ENCODE measurements at regions not wholly inside any gene's neighbourhood (a gene's known extent, or its start where the extent isn't known, plus 50 kb on each side); places are given as distances from the start of the nearest gene placed in this dataset.

DNA sequence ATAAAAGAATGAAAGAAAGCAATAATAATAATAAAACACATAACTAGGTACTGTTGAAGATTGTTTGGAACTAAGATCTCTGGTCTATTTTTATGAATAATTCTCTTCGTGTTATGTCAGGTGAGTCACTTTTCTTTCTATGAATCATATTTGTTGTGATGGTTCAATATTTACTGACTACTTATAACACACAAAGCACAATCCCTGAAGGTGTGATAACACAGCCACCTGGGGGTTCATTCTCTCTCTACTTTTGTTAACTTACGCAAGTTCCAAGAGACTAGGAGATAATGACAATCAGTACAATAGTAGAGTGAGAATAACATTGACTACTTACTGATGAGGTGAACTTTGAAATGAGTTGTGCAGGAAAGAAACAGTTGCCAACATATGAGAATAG lies 149.9 kb downstream of the IBTK start:
- Histone ChIP-seq H3K9me3 (ENCODE audit: control insufficient read depth, insufficient read depth, low read length) (no peaks in the 10 kb centered on the region; the same call in 1 of the 2 replicates), H3K4me3 (ENCODE audit: low read depth, low read length) (no peak overlapping the region), H3K27ac (ENCODE audit: low read depth, low read length) (no peak overlapping the region), H3K27me3 (ENCODE audit: control insufficient read depth, insufficient read depth, low read length) (no peaks in the 10 kb centered on the region)
- DNase-seq (ENCODE audit: low read depth, low spot score) = no peak
- CTCF ChIA-PET = no interaction called here
- POLR2A ChIA-PET = no interaction called here
- TF ChIP-seq, protein P1, sequence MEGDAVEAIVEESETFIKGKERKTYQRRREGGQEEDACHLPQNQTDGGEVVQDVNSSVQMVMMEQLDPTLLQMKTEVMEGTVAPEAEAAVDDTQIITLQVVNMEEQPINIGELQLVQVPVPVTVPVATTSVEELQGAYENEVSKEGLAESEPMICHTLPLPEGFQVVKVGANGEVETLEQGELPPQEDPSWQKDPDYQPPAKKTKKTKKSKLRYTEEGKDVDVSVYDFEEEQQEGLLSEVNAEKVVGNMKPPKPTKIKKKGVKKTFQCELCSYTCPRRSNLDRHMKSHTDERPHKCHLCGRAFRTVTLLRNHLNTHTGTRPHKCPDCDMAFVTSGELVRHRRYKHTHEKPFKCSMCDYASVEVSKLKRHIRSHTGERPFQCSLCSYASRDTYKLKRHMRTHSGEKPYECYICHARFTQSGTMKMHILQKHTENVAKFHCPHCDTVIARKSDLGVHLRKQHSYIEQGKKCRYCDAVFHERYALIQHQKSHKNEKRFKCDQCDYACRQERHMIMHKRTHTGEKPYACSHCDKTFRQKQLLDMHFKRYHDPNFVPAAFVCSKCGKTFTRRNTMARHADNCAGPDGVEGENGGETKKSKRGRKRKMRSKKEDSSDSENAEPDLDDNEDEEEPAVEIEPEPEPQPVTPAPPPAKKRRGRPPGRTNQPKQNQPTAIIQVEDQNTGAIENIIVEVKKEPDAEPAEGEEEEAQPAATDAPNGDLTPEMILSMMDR (IDR thresholded peaks at IDR 0.05; ENCODE audit: low read depth, low read length) = no peak

DNA sequence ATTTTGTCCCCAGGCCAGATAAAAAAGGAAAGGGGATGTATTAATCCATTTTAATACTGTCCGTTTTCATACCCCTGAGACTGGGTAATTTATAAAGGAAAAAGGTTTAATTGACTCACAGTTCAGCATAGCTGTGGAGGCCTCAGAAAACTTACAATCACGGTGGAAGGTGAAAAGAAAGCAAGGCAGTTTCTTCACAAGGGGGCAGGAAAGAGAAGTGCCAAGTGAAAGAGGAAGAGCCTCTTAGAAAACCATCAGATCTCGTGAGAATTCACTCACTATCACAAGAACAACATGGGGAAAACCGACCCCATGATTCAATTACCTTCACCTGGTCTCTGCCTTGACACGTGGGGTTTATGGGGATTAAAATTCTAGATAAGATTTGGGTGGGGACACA lies 152.5 kb downstream of the IBTK start:
- ChIA-PET CTCF (no interaction called here), POLR2A (no interaction called here)
- no peak for DNase-seq (ENCODE audit: low read depth, low spot score)

DNA sequence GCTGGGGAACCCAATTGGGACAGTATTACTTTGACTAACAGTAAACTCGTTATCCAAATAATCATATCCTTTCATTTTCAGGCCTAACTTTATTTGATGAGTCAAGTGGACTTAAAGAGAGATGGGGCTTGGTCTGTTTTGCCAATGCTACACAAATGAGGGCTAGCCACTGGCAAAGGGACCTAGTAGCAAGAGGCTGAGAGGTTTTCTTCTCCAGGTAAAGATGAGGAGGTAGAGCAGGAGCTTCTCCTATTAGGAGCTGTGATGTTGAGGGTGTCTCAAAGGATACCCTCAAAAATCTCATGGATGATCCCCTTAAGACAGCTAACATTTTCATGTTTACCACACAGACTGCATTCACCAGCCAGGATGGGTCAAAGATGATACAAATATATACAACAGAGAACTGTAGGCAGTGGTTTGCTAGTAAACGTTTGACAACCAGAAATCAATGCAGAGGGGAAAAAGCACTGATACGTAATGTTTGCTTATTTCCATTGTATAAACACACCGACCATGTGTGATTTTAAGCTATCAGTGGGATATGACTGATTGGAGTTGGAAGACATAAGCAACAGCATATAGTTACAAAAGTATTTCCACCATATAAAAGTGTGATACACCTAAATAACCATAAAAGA lies 153.3 kb downstream of the IBTK start:
- ChIA-PET POLR2A (no interaction called here), CTCF (no interaction called here)
- Histone ChIP-seq H3K27ac (ENCODE audit: low read depth, low read length) (no peak overlapping the region), H3K27me3 (ENCODE audit: control insufficient read depth, insufficient read depth, low read length) (no peaks in the 10 kb centered on the region), H3K4me3 (ENCODE audit: low read depth, low read length) (no peak overlapping the region), H3K9me3 (ENCODE audit: control insufficient read depth, insufficient read depth, low read length) (no peaks in the 10 kb centered on the region)
- TF ChIP-seq, protein P1 (IDR thresholded peaks at IDR 0.05; ENCODE audit: low read depth, low read length) = no peak
- no peak for DNase-seq (ENCODE audit: low read depth, low spot score)

More for the DNA sequence above, 152.5 kb downstream of the IBTK start:
- TF ChIP-seq, protein P1 (IDR thresholded peaks at IDR 0.05; ENCODE audit: low read depth, low read length) = no peak
- Histone ChIP-seq H3K9me3 (ENCODE audit: control insufficient read depth, insufficient read depth, low read length) (no peaks in the 10 kb centered on the region), H3K4me3 (ENCODE audit: low read depth, low read length) (no peak overlapping the region), H3K27me3 (ENCODE audit: control insufficient read depth, insufficient read depth, low read length) (no peaks in the 10 kb centered on the region), H3K27ac (ENCODE audit: low read depth, low read length) (no peak overlapping the region)

GRCh38 chr6:82088978-82089771 lies 158.4 kb downstream of the IBTK start:
- CTCF ChIA-PET = interaction anchor here (0.9 kb wide), 1 partner anchor 14 kb away, joined by 3 read pairs; no protein-coding TSS in a partner anchor
- TF ChIP-seq, protein P1 (IDR thresholded peaks at IDR 0.05; ENCODE audit: low read depth, low read length) = no peak
- no peak for DNase-seq (ENCODE audit: low read depth, low spot score)
- Histone ChIP-seq H3K27ac (ENCODE audit: low read depth, low read length) (no peak overlapping the region), H3K27me3 (ENCODE audit: control insufficient read depth, insufficient read depth, low read length) (no peaks in the 10 kb centered on the region), H3K9me3 (ENCODE audit: control insufficient read depth, insufficient read depth, low read length) (no peaks in the 10 kb centered on the region), H3K4me3 (ENCODE audit: low read depth, low read length) (no peak overlapping the region)
- POLR2A ChIA-PET = no interaction called here

- no peak overlapping the region for H3K27ac ChIP-seq (ENCODE audit: low read depth, low read length)
- no peaks in the 10 kb centered on the region for H3K27me3 ChIP-seq (ENCODE audit: control insufficient read depth, insufficient read depth, low read length)
- no peak overlapping the region for H3K4me3 ChIP-seq (ENCODE audit: low read depth, low read length)
- POLR2A ChIA-PET = no interaction called here
- CTCF ChIA-PET = no interaction called here
- no peak for DNase-seq (ENCODE audit: low read depth, low spot score)
- no peaks in the 10 kb centered on the region for H3K9me3 ChIP-seq (ENCODE audit: control insufficient read depth, insufficient read depth, low read length)
- TF ChIP-seq, protein P1 (IDR thresholded peaks at IDR 0.05; ENCODE audit: low read depth, low read length) = no peak
Measured at GRCh38 chr6:82086944-82087343, 160.6 kb downstream of the IBTK start.

All from AG04450 (cell line).